Neural progenitor cell (in vitro differentiated cells): ENCODE measurements at regions not wholly inside any gene's neighbourhood (a gene's known extent, or its start where the extent isn't known, plus 50 kb on each side); places are given as distances from the start of the nearest gene placed in this dataset.

Source experiments
- CTCF ChIP-seq: fragments of 200-600 bp; sonication (generic); IDR thresholded peaks from 2 replicates; pipeline ENCODE4 v1.5.1; 2017; ENCODE audit warnings: antibody characterized with exemption, mild to moderate bottlenecking
- EZH2 ChIP-seq: fragments of 200-600 bp; sonication (generic); IDR thresholded peaks from 2 replicates; pipeline ENCODE4 v1.6.1; 2017; ENCODE audit warnings: antibody characterized with exemption, mild to moderate bottlenecking, moderate library complexity
- EZH2phosphoT487 ChIP-seq: fragments of 200-600 bp; sonication (generic); IDR thresholded peaks from 2 replicates; pipeline ENCODE4 v1.6.1; 2017; ENCODE audit warnings: antibody characterized with exemption

- no peak for TF ChIP-seq EZH2
- TF ChIP-seq CTCF = no peak
- no peak for TF ChIP-seq EZH2phosphoT487
These were observed 168.8 kb downstream of the TANC2 start for GRCh38 chr17:63134867-63135266.
